NCI-H460 (cell line): ENCODE measurements at regions not wholly inside any gene's neighbourhood (a gene's known extent, or its start where the extent isn't known, plus 50 kb on each side); places are given as distances from the start of the nearest gene placed in this dataset.

Source experiments
- DNase-seq: peaks from one replicate; pipeline ENCODE4 v3.0.0-alpha.2; 2016; ENCODE audit warnings: low read depth; ENCODE audit errors: extremely low read depth

GRCh38 chr13:31049833-31050232 lies 111.9 kb downstream of the HSPH1 start:
- DNase-seq, result no peak

GRCh38 chr13:31049083-31049482 lies 112.6 kb downstream of the HSPH1 start:
- DNase-seq, result no peak

- no peak for DNase-seq
Observed at GRCh38 chr13:31048521-31048920, 113.2 kb downstream of the HSPH1 start.

GRCh38 chr13:31046711-31047279 lies 114.3 kb downstream of the TEX26 start:
- no peak for DNase-seq

- DNase-seq, result peak; percentile 84
Observed at GRCh38 chr13:31045286-31046081, 113.0 kb downstream of the TEX26 start.

- peak; percentile 66 for DNase-seq
Observed at GRCh38 chr13:31044364-31045285, 112.2 kb downstream of the TEX26 start.

- no peak for DNase-seq
Observed at GRCh38 chr13:31043957-31044356, 111.5 kb downstream of the TEX26 start.

GRCh38 chr13:31042481-31043165 lies 110.2 kb downstream of the TEX26 start:
- no peak for DNase-seq

GRCh38 chr13:31042049-31042448 lies 109.6 kb downstream of the TEX26 start:
- no peak for DNase-seq

- DNase-seq, result no peak
Observed at GRCh38 chr13:31038834-31039552, 106.5 kb downstream of the TEX26 start.

- DNase-seq, result no peak
Observed at GRCh38 chr13:31037874-31038500, 105.5 kb downstream of the TEX26 start.

- no peak for DNase-seq
Observed at GRCh38 chr13:31036731-31037695, 104.6 kb downstream of the TEX26 start.

GRCh38 chr13:31035185-31035965 lies 102.9 kb downstream of the TEX26 start:
- DNase-seq, result no peak

GRCh38 chr13:31032528-31033113 lies 100.2 kb downstream of the TEX26 start:
- no peak for DNase-seq

GRCh38 chr13:31031482-31031881 lies 99.0 kb downstream of the TEX26 start:
- no peak for DNase-seq

GRCh38 chr13:31029102-31029501 lies 96.6 kb downstream of the TEX26 start:
- no peak for DNase-seq

GRCh38 chr13:31027136-31027535 lies 94.7 kb downstream of the TEX26 start:
- no peak for DNase-seq
